SK-N-SH treated with all-trans-retinoic acid at 6 μM for 48 hours (cell line): ENCODE measurements at regions not wholly inside any gene's neighbourhood (a gene's known extent, or its start where the extent isn't known, plus 50 kb on each side); places are given as distances from the start of the nearest gene placed in this dataset.

Experiments
- ATAC-seq: fragments of 200-7000 bp; cut with Tn5 transposase; 3 replicates; pipeline ENCODE4 v1.9.1; 2020; ENCODE audit warnings: mild to moderate bottlenecking, moderate library complexity
- ARNTL ChIP-seq: fragments of 450-650 bp; formaldehyde crosslinking; IDR thresholded peaks from 2 replicates; pipeline ENCODE4 v1.5.0; 2020; ENCODE audit warnings: low read depth, mild to moderate bottlenecking, moderate library complexity, borderline replicate concordance
- BACH2 ChIP-seq: fragments of 250-450 bp; sonication (Bioruptor Pico); IDR thresholded peaks from 2 replicates; pipeline ENCODE4 v1.9.0; 2021; ENCODE audit warnings: mild to moderate bottlenecking, borderline replicate concordance
- CSDC2 ChIP-seq: fragments of 250-450 bp; sonication (Bioruptor Pico); IDR thresholded peaks from 2 replicates; pipeline ENCODE4 v1.5.0; 2020; ENCODE audit warnings: mild to moderate bottlenecking, moderate library complexity
- ESRRG ChIP-seq: fragments of 250-450 bp; sonication (Bioruptor Pico); IDR thresholded peaks from 2 replicates; pipeline ENCODE4 v1.6.1; 2021; ENCODE audit warnings: mild to moderate bottlenecking
- GLIS3 ChIP-seq: fragments of 250-450 bp; sonication (Bioruptor Pico); IDR thresholded peaks from 2 replicates; pipeline ENCODE4 v1.5.0; 2020; ENCODE audit warnings: mild to moderate bottlenecking, moderate library complexity
- ISL1 ChIP-seq: fragments of 250-450 bp; sonication (Bioruptor Pico); IDR thresholded peaks from 2 replicates; pipeline ENCODE4 v2.1.2; 2022; ENCODE audit warnings: mild to moderate bottlenecking, moderate library complexity
- PPARA ChIP-seq: fragments of 250-450 bp; sonication (Bioruptor Pico); IDR thresholded peaks from 2 replicates; pipeline ENCODE4 v1.5.0; 2020; ENCODE audit warnings: mild to moderate bottlenecking, borderline replicate concordance
- RARB ChIP-seq: fragments of 250-450 bp; sonication (Bioruptor Pico); IDR thresholded peaks from 2 replicates; pipeline ENCODE4 v1.8.0; 2021; ENCODE audit warnings: mild to moderate bottlenecking, moderate library complexity
- SNAI2 ChIP-seq: fragments of 250-450 bp; sonication (Bioruptor Pico); IDR thresholded peaks from 2 replicates; pipeline ENCODE4 v1.5.0; 2020; ENCODE audit warnings: mild to moderate bottlenecking, moderate library complexity
- TCF4 ChIP-seq: fragments of 250-450 bp; sonication (Bioruptor Pico); IDR thresholded peaks from 2 replicates; pipeline ENCODE4 v1.8.0; 2021; ENCODE audit warnings: mild to moderate bottlenecking, moderate library complexity, borderline replicate concordance
- TOX ChIP-seq: fragments of 250-450 bp; sonication (Bioruptor Pico); IDR thresholded peaks from 2 replicates; pipeline ENCODE4 v1.8.0; 2021; ENCODE audit warnings: mild to moderate bottlenecking, moderate library complexity, borderline replicate concordance
- ZC3H10 ChIP-seq: fragments of 250-450 bp; sonication (Bioruptor Pico); IDR thresholded peaks from 2 replicates; pipeline ENCODE4 v1.5.1; 2021; ENCODE audit warnings: mild to moderate bottlenecking, moderate library complexity
- ZFP3 ChIP-seq: fragments of 250-450 bp; sonication (Bioruptor Pico); IDR thresholded peaks from 2 replicates; pipeline ENCODE4 v1.5.0; 2020; ENCODE audit warnings: mild to moderate bottlenecking, moderate library complexity
- ZFP30 ChIP-seq: fragments of 450-650 bp; formaldehyde crosslinking; IDR thresholded peaks from 2 replicates; pipeline ENCODE4 v1.5.0; 2022; ENCODE audit warnings: mild to moderate bottlenecking, moderate library complexity
- ZNF565 ChIP-seq: fragments of 450-650 bp; formaldehyde crosslinking; conservative IDR thresholded peaks from 2 replicates; pipeline ENCODE4 v1.5.0; 2020; ENCODE audit warnings: low read depth, mild to moderate bottlenecking, moderate library complexity
- ZNF70 ChIP-seq: fragments of 450-650 bp; formaldehyde crosslinking; IDR thresholded peaks from 2 replicates; pipeline ENCODE4 v1.5.0; 2020; ENCODE audit warnings: mild to moderate bottlenecking, moderate library complexity
- ZNF8 ChIP-seq: fragments of 450-650 bp; formaldehyde crosslinking; IDR thresholded peaks from 2 replicates; pipeline ENCODE4 v1.5.0; 2020; ENCODE audit warnings: mild to moderate bottlenecking, moderate library complexity
- TF ChIP-seq, protein P1 (sequence below): fragments of 250-450 bp; sonication (Bioruptor Pico); IDR thresholded peaks from 2 replicates; pipeline ENCODE4 v1.5.1; 2021; ENCODE audit warnings: mild to moderate bottlenecking, moderate library complexity
- TF ChIP-seq, protein P2 (sequence below): fragments of 250-450 bp; sonication (Bioruptor Pico); IDR thresholded peaks from 2 replicates; pipeline ENCODE4 v1.8.0; 2021; ENCODE audit warnings: low read depth, mild to moderate bottlenecking, moderate library complexity, borderline replicate concordance
- TF ChIP-seq, protein P3 (sequence below): fragments of 250-450 bp; sonication (Bioruptor Pico); IDR thresholded peaks from 2 replicates; pipeline ENCODE4 v1.5.1; 2020; ENCODE audit warnings: low read depth, mild to moderate bottlenecking, moderate library complexity

DNA sequence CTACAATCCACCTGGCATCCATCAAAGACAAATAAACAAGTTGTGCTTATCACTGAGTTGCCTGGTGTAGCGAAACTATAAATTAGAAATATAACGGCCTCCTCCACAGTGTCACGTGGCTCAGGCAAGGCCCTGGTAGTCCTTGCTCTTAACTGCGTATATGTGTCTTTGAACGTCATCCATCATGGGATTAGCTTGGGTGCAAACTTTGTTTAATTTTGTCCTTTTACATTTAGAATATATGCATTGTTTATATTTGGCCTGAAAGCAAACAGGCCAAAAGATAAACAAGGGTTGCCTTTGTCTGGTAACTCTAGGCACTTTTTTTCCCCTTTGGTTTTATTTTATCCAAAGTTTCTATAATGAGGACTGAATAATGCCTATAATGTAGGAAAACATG is 184.9 kb downstream of the KIT start (continued):
- TF ChIP-seq, protein P1, sequence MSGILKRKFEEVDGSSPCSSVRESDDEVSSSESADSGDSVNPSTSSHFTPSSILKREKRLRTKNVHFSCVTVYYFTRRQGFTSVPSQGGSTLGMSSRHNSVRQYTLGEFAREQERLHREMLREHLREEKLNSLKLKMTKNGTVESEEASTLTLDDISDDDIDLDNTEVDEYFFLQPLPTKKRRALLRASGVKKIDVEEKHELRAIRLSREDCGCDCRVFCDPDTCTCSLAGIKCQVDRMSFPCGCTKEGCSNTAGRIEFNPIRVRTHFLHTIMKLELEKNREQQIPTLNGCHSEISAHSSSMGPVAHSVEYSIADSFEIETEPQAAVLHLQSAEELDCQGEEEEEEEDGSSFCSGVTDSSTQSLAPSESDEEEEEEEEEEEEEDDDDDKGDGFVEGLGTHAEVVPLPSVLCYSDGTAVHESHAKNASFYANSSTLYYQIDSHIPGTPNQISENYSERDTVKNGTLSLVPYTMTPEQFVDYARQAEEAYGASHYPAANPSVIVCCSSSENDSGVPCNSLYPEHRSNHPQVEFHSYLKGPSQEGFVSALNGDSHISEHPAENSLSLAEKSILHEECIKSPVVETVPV (CRISPR knock-in tag), result no peak
- TF ChIP-seq GLIS3 (CRISPR knock-in tag) (no peak), ZNF8 (no peak), ZNF565 (no peak), ZFP3 (CRISPR knock-in tag) (no peak)

DNA sequence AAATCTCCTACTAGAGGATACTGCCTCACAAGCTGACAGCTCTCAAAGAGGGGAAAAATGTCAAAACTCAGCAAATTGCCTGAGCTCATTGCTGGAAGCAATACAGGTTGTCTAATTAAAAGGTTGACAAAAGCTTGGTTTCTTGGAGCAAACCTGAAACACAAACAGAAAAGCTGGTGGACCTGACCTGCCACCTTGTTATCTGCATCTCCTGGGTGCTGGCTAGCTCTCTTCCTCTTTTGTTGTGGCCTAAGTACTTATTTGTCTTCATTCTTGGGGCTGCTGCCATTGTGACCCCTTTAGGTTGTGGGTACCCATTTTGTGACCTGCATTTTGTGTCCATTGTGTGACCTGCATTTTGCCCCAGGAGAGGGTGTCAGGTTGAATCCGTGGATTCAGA is 184.5 kb downstream of the KIT start:
- TF ChIP-seq BACH2 (CRISPR knock-in tag) (no peak), ESRRG (no peak), ISL1 (CRISPR knock-in tag) (no peak), ARNTL (CRISPR knock-in tag) (no peak)
- TF ChIP-seq, protein P2, sequence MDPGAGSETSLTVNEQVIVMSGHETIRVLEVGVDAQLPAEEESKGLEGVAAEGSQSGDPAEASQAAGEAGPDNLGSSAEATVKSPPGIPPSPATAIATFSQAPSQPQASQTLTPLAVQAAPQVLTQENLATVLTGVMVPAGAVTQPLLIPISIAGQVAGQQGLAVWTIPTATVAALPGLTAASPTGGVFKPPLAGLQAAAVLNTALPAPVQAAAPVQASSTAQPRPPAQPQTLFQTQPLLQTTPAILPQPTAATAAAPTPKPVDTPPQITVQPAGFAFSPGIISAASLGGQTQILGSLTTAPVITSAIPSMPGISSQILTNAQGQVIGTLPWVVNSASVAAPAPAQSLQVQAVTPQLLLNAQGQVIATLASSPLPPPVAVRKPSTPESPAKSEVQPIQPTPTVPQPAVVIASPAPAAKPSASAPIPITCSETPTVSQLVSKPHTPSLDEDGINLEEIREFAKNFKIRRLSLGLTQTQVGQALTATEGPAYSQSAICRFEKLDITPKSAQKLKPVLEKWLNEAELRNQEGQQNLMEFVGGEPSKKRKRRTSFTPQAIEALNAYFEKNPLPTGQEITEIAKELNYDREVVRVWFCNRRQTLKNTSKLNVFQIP, result no peak
- TF ChIP-seq, all 23 proteins: peak for 0
- no peak for ATAC-seq

DNA sequence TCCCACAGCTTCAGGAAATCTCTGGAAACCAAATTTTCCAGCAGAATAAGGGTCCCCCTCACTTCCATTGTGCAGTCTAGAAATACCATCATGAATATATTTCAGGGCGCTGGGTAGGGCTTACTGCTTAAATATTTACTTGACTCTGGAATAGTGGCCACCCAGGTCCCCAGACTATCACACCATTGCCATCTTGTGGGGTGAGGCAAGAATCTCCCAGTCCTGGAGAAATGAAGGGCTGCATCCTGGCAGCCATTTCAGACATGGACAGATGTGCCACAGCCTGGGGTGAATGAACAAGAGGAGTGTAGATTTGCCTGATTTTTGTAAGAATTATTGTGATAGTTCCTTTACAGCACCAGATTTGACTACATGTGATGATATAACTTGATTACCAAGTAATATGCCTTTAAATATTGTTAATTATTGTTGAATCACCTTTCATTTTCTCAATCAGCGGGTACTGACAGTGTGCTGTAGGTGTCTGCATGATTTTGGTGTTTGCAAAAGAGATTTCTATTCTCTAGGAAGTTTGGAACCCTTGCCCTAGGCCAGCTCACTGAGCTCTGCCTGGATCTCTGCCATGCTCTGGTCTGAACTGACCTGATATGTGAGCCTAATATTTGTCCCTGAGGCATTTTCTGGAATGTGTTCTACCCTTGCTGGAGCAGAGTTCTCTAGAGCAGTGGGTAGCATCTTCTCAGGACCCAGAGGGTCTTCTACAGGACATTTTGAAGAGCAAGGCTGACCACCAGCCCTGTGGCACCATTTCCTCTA is 183.4 kb downstream of the KIT start:
- peak; percentile 38; the same call in 2 of the 3 replicates for ATAC-seq

DNA sequence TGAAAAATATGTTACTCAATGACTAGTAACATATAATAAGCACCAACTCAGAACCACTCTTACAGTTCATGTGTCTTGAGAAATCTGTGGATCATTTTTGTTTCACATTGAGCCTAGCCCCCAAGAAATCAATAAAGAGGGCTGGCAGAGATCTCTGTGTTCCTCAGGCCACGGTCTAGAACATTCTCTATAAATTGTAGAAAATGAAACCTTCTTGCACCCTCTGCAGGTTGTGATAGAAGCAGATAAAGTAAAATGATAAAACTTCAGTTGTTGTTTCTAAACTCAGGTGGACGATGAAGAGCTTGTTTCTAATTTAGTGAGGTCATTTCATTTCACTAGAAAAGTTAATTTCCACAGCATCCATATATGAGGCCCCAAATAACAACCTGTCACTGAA is 182.7 kb downstream of the KIT start:
- ATAC-seq, result no peak
- TF ChIP-seq, protein P2, result no peak
- TF ChIP-seq, protein P3, sequence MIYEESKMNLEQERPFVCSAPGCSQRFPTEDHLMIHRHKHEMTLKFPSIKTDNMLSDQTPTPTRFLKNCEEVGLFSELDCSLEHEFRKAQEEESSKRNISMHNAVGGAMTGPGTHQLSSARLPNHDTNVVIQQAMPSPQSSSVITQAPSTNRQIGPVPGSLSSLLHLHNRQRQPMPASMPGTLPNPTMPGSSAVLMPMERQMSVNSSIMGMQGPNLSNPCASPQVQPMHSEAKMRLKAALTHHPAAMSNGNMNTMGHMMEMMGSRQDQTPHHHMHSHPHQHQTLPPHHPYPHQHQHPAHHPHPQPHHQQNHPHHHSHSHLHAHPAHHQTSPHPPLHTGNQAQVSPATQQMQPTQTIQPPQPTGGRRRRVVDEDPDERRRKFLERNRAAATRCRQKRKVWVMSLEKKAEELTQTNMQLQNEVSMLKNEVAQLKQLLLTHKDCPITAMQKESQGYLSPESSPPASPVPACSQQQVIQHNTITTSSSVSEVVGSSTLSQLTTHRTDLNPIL (CRISPR knock-in tag), result no peak
- TF ChIP-seq ZFP30 (CRISPR knock-in tag), result no peak
- TF ChIP-seq ISL1 (CRISPR knock-in tag), result no peak
- TF ChIP-seq TCF4 (CRISPR knock-in tag), result no peak
- no peak for TF ChIP-seq GLIS3 (CRISPR knock-in tag)
- no peak for TF ChIP-seq BACH2 (CRISPR knock-in tag)
- TF ChIP-seq TOX, result no peak
- TF ChIP-seq ESRRG, result no peak
- TF ChIP-seq ZNF565, result no peak
- no peak for TF ChIP-seq ZNF70 (CRISPR knock-in tag)
- TF ChIP-seq SNAI2, result no peak
- TF ChIP-seq ZC3H10 (CRISPR knock-in tag), result no peak
- TF ChIP-seq ARNTL (CRISPR knock-in tag), result no peak
- no peak for TF ChIP-seq PPARA (CRISPR knock-in tag)
- TF ChIP-seq ZNF8, result no peak
- TF ChIP-seq RARB, result no peak
- TF ChIP-seq ZFP3 (CRISPR knock-in tag), result no peak
- TF ChIP-seq, all 23 proteins: peak for 0

More for the DNA sequence above, 183.4 kb downstream of the KIT start:
- TF ChIP-seq SNAI2 (no peak), ZFP3 (CRISPR knock-in tag) (no peak), PPARA (CRISPR knock-in tag) (no peak), TCF4 (CRISPR knock-in tag) (no peak), ZNF8 (no peak), TOX (no peak), ZNF70 (CRISPR knock-in tag) (no peak), CSDC2 (CRISPR knock-in tag) (no peak)
- TF ChIP-seq, protein P3 (CRISPR knock-in tag), result no peak
